M059J (cell line): ENCODE measurements at regions not wholly inside any gene's neighbourhood (a gene's known extent, or its start where the extent isn't known, plus 50 kb on each side); places are given as distances from the start of the nearest gene placed in this dataset.

Experiments used
- DNase-seq: peaks from one replicate; pipeline ENCODE4 v3.0.0-alpha.2; 2012; ENCODE audit warnings: low read depth

- DNase-seq: no peak
Observed at GRCh38 chr4:85260064-85260463, 214.9 kb upstream of the ARHGAP24 start.

DNA sequence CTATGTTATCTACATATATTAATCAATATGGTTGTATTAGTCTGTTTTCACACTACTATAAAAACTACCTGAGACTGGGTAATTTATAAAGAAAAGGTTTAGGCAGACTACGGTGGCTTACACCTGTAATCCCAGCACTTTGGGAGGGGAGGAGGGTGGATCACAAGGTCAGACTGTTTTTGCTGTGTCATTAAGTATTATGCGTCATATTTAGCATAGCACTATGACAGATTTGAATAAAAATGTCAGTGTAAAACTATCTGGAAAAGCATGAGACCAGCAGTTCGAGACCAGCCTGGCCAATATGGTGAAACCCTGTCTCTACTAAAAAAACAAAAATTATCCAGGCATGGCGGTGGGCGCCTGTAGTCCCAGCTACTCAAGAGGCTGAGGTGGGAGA is 209.7 kb upstream of the ARHGAP24 start:
- DNase-seq: no peak

DNA sequence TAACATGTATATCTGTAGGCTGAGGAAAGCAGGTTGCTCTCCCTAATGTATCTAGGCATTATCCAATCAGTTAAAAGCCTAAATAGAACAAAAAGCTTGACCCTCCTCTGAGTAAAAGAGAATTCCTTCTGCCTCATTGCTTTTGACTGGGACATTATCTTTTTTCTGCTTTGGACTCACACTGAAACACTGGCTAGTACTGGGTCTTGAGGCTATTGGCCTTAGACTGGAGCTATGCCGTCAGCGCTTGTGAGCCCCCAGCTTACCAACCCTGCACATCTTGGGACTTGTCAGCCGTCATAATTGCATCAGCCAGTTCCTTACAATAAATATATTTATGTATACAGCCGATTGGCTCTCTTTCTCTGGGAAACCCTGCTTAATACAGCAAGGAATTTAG is 206.8 kb upstream of the ARHGAP24 start:
- no peak for DNase-seq

DNA sequence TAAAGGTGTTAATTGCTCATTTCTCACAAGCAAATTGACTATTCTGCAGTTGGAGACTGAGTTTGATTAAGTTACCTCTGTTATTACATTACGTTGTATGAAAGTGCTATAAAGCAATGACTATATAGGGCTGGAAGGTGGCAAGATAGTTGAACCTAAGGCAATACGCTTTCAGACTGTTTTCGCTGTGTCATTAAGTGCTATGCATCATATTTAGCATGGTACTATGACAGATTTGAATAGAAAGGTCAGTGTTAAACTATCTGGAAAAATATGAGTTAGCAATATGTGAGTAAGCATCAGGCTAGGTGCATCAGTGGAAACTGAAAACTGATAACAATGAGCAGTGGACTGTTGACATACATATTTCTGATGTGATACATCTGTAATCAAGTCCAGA is 206.0 kb upstream of the ARHGAP24 start:
- DNase-seq: no peak

GRCh38 chr4:85274955-85275354 is 200.0 kb upstream of the ARHGAP24 start:
- no peak for DNase-seq

DNA sequence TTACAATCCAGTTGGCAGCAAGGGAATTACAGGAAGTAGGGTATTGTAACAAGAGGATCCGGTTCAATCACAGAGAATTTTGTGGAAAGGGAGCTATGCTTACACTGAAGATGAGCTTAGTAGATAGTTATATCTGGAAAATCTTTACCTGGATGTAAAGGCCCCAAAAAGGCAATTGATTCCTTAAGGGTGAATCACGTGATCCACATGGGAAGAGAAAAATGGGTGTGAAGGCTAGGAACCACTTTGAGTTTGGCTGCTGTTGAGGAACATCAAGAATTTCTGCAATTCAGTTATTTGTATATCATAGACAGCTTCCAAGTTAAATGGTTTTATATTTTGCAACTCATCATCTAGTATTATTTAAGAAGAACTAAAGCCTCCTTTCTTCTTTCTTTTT is 194.0 kb upstream of the ARHGAP24 start:
- DNase-seq: no peak

GRCh38 chr4:85291226-85291625 is 183.7 kb upstream of the ARHGAP24 start:
- DNase-seq: no peak

DNA sequence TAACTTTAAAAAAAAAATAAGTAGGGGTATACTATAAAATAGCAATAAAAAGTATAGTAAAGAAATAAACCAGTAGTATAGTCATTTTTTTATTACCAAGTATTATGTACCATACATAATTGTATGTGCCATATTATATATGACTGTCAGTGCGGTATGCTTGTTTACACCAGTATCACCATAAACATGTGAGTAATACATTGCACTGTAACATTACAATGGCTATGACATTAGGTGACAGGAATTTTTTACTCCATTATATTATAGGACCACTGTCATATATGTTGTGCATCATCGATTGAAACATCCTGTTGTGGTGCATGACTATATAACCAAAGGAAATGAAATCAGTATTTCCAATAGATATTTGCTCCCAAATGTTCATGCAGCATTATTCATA is 176.9 kb upstream of the ARHGAP24 start:
- no peak for DNase-seq

DNA sequence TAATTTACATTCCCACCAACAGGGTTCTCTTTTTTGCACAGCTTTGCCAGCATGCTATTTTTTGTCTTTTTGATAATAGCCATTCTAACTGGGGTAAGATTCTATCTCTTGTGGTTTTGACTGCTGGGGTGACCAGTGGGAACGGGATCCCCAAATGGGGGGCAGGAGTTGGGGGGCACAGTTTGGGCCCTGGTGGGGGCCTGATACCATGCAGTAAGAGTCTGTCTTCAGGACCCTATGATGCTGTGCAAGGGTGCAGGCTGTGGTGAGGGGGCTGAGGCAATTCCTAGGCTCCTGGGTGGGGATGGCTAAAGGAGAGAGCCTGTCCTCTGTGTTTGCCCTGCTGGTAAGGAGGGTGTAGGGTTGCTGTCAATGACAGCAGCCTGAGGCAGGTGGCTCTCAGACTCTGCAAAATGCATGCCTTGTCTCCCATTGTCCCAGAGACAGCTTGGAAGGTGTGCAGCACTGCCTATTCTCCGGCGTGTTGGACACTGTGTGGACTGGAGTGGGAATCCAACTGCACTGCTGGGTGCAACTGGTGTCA is 172.7 kb upstream of the ARHGAP24 start:
- DNase-seq: no peak

DNA sequence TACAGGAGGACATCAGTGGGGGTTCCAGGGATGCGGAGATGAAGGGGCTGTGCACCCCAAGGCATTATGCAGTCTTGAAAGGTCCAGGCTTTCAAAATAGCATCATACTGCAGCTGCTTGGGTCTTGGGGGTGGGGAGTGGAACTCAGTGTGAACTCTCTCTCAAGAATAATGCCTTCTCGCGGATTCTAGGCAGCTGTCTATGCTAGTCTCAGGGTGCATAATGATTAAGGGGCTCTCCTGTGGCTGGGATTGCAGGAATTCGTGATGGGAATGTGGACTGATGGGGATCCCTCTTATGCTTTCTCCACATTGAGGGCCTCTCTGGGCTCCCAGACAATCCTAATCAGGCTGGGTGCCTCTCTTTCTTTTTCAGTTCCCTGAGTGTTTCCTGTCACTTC is 172.2 kb upstream of the ARHGAP24 start:
- no peak for DNase-seq

DNA sequence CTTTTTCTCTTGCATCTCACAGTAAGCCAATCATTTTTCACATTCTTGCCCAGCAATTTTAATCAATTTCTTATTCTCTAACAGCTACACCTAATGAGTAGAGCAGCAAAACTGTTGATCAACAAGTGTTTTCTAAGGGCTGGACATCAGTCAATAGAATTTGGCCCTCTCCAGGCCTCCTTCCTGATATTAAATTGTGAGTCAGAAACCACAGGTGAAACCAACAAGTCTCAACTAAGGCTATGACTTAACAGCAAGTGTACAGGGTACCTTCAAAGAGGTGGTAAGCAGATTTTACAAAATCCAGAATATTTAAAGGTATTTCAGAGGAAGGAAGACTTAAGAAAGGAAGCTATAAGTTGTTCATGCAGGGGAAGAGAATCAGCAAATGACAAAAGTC is 156.5 kb upstream of the ARHGAP24 start:
- DNase-seq: peak; percentile 1

DNA sequence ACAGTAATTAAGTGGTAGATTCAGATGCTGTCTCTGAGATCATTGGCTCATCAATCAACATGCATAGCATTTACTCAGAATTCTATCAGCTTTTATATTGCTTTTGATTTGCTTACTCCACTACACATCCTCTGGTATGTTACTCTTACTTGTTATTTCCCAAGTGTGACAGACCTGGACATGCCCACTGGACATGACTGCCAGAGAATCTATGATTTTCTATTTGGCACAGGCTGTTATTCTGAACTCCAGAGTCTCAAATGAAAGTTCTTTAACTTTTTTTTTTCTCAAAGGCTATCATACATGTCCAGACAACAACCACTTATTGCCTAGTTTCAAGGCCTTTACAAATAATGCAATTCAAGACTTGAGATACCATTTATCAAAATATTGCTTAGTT is 116.1 kb upstream of the ARHGAP24 start:
- DNase-seq: no peak

- DNase-seq: no peak
Observed at GRCh38 chr4:85362550-85362949, 112.4 kb upstream of the ARHGAP24 start.

DNA sequence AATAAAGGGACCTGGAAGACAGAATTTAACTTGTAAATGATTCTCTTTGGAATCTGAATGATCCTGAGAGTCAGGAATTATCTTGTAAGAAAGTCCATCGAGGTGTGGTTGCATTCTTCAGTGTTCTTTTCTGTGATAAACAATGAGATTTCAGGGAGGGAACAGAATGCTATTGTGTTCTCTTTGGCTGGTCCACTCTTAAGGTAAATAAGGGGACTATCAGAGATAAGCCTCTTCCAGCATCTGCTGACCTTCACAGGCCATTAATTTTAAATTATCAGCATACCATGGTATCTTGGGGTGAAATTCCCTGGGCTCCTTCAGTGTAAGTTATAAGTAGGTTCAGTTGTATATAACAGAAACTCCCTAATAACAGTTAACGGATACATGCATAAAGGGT is 107.1 kb upstream of the ARHGAP24 start:
- no peak for DNase-seq

DNA sequence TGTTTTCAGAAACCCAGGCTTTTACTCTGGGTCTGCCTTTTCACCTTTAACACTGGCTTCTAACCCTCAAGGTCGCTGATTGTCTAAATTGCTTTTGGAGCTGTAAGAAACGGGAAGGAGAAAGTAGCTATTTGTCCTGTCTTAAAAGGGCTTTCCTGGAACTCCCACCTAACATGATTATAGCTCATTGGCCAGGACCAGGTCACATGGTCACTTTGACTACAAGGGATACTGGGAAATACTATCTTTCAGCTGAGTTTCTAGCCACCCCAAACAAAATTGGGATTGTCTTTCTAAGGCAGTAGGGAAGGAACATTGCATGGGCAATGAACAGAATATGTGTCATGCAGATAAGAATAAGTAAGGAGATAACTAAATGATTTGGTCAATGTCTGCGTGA is 106.7 kb upstream of the ARHGAP24 start:
- DNase-seq: no peak

GRCh38 chr4:85368932-85369331 is 106.0 kb upstream of the ARHGAP24 start:
- DNase-seq: no peak

- no peak for DNase-seq
Observed at GRCh38 chr4:85369703-85370380, 105.1 kb upstream of the ARHGAP24 start.

DNA sequence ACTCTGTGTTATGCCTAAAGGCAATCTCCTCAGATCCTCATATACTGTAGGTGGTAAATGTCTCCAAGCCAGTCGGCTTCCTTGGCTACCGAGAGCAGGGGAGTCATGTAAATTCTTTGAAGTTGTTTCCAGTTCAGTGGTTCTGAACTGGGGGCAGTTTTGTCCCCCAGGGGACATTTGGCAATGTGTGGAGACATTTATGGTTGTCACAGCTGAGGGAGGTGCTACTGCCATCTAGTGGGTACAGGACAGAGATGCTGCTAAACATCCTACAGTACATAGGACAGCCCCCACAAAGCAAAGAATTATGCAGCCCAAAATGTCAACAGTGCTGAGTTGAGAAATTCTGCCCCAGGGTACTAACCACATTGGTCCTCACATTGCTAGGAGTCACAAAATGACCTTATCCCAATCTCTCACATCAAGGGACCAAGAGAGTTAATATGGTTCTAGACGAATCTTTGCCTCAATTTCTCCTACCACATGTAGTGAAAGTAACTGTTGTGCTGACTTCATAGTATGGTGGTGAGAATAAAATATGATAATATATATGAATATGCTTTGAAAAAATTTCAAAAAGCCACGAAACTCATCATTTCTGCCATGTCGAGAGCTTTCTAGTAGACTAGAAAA is 104.4 kb upstream of the ARHGAP24 start:
- DNase-seq: peak; percentile 49

GRCh38 chr4:85372966-85373365 is 102.0 kb upstream of the ARHGAP24 start:
- no peak for DNase-seq

- DNase-seq: no peak
Observed at GRCh38 chr4:85376285-85376684, 98.7 kb upstream of the ARHGAP24 start.

DNA sequence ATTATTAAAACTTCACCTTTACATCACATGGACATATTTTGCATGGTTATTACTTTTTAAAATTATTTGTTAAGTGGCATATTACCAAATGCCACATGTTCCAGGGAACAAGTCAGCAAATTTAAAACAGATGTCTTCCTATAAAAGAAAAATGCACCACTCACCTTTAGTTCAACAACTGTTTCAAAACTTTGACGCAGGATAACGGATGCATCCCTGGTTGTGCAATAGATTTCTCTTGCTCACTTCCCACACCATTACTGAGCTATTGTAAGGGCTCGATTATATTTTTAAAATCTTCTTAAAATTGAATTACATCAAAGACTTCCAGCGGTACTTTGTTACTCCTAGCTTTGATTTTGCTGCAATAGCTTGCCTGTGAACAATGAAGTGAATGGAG is 93.0 kb upstream of the ARHGAP24 start:
- DNase-seq: no peak

GRCh38 chr4:85391071-85391470 is 83.9 kb upstream of the ARHGAP24 start:
- DNase-seq: no peak

DNA sequence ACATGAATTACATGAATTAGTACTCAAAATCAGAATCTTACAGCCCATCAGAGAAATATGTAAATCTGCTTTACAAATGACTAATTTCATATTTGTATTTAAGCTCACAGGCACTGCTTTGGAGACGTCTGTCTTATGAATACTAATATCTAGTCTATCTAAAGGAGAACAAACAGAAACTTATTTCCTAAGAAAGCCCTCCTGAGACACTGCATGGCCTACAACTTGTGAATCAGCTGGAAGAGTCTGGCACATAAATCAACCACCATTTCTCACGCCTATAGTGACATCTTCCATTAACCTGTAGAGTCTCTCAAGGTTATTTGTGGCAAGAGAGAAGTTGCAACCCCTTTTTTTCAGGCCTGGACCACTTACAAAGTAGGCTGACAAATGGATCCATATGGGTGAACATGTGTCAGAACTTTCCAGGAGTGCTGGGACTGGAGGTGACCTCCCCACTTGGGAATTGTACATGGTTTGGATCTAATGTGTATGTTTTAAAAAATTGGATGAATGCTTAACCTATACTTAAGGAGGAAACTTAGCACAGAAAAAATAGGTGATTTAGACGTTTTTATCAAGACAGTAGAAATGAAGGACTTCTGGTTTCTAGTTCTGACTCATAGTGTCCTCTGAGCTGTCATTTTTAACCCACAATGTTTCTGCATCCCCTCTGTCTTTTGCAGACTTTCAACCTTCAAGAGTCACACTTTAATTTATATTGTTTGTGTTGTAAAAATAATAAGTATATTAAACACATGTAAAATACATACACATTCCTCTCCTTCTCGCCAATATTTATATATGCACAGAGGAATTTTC is 83.2 kb upstream of the ARHGAP24 start:
- no peak for DNase-seq
